ENCODE measurements at regions not wholly inside any gene's neighbourhood (a gene's known extent, or its start where the extent isn't known, plus 50 kb on each side); places are given as distances from the start of the nearest gene placed in this dataset.
"Not testable (repeated sequence)": the region's sequence is repeated elsewhere in the genome, so short reads cannot be mapped to it uniquely, and the experiment has no call there.

DNA sequence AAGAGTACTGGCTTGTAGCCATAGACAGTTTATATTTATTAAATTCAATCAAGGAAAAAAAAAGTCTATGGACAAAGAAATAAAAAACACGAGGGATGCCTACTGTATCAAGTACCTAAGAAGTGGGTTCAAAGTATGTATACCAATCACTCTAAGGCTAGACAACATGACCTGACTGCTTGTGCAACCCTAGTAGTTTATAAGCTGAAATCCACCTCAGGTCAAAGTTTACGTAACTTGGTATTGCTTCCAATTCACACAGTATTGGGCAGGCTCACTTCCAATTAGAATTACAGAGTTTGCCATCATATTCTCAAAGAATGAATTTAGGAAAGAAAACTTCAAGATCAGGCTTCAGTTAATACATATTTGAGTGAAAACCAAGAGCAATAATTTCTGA, 657.8 kb downstream of the DACH1 start:
- TF ChIP-seq TAF1 (IDR thresholded peaks at IDR 0.05; ENCODE audit: low read depth, low read length), result no peak
- TF ChIP-seq POLR2AphosphoS5 (IDR thresholded peaks at IDR 0.05; ENCODE audit: low read depth, low read length), result no peak
- TF ChIP-seq POU2F2 (IDR thresholded peaks at IDR 0.05; ENCODE audit: low read depth, low read length), result no peak
- no peak for TF ChIP-seq SPI1 (IDR thresholded peaks at IDR 0.05; ENCODE audit: low read depth, low read length)
- TF ChIP-seq PAX5 (IDR thresholded peaks at IDR 0.05; ENCODE audit: insufficient read depth, low read length, severe bottlenecking), result no peak
- TF ChIP-seq POLR2A (IDR thresholded peaks at IDR 0.05; ENCODE audit: low read depth, low read length), result no peak
- FAIRE-seq, result no peak
- DNase-seq (ENCODE audit: insufficient read length, low spot score), result no peak

GRCh38 chr13:71184583-71184982, 682.4 kb downstream of the DACH1 start:
- not testable (repeated sequence) for FAIRE-seq

GRCh38 chr13:71183352-71183751, 683.7 kb downstream of the DACH1 start:
- not testable (repeated sequence) for FAIRE-seq; DNase-seq (ENCODE audit: insufficient read length, low spot score)

More at GRCh38 chr13:71184583-71184982, 682.4 kb downstream of the DACH1 start:
- DNase-seq (ENCODE audit: insufficient read length, low spot score), result not testable (repeated sequence)

DNA sequence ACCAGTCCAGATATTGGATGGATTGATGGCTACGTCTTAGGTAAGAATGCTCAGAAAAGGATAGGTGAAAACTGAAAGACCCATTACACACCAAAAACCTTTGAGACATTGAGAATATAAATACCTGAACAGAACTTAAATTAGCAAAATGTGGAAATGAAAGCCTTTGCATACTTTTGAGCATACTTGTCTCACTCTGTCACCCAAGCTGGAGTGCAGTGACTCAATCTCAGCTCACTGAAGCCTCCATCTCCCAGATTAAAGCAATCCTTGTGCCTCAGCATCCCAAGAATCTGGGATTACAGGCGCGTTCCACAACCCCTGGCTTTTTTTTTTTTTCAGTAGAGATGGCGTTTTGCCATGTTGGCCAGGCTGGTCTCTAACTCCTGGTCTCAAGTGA, 695.3 kb downstream of the DACH1 start:
- no peak for FAIRE-seq

DNA sequence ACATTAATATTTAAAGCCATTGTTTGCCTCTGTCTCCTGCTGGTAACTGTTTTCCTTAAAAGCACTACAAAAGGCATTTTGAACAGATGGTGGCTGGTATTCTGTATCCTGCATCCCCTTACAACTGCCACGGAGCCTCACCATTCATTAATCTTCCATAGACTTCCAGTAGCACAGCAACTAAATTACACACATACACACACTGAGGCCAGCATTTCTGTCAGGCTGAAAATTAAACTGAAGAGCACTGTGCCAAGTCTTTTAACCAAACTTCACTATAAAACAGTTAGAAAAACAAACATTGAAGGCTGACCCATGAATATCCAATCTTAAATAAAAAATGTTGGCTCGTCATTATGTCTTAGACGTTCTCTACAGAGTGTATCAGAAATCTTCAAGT, 697.8 kb downstream of the DACH1 start:
- FAIRE-seq (no peak), DNase-seq (ENCODE audit: insufficient read length, low spot score) (no peak)
- TF ChIP-seq POLR2A (IDR thresholded peaks at IDR 0.05; ENCODE audit: low read depth, low read length) (no peak), TAF1 (IDR thresholded peaks at IDR 0.05; ENCODE audit: low read depth, low read length) (no peak), POLR2AphosphoS5 (IDR thresholded peaks at IDR 0.05; ENCODE audit: low read depth, low read length) (no peak), SPI1 (IDR thresholded peaks at IDR 0.05; ENCODE audit: low read depth, low read length) (no peak), POU2F2 (IDR thresholded peaks at IDR 0.05; ENCODE audit: low read depth, low read length) (no peak), PAX5 (IDR thresholded peaks at IDR 0.05; ENCODE audit: insufficient read depth, low read length, severe bottlenecking) (no peak)

More for the DNA sequence above, 695.3 kb downstream of the DACH1 start:
- TF ChIP-seq POLR2AphosphoS5 (IDR thresholded peaks at IDR 0.05; ENCODE audit: low read depth, low read length) (no peak), TAF1 (IDR thresholded peaks at IDR 0.05; ENCODE audit: low read depth, low read length) (no peak), SPI1 (IDR thresholded peaks at IDR 0.05; ENCODE audit: low read depth, low read length) (no peak), POLR2A (IDR thresholded peaks at IDR 0.05; ENCODE audit: low read depth, low read length) (no peak), POU2F2 (IDR thresholded peaks at IDR 0.05; ENCODE audit: low read depth, low read length) (no peak), PAX5 (IDR thresholded peaks at IDR 0.05; ENCODE audit: insufficient read depth, low read length, severe bottlenecking) (no peak)
- no peak for DNase-seq (ENCODE audit: insufficient read length, low spot score)

DNA sequence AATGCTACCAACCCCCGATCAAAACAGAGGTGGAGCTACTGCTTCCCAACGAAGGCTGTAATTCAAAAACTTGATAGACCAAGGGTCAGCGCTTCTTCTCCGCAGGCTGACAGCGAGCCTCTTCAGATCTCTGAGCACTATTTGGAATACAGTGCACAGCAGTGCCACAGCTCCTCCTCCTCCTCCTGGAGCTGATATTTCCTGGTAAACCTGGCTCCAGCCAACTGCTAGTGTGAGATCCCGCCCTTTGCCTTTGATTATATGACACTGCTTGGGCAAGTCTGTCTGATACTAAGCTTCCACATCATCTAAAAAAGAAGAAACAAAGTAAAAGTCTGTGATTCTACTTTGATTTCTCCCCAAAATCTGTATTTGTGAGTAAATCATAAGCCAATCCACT, 710.5 kb downstream of the DACH1 start:
- no peak for TF ChIP-seq POLR2AphosphoS5 (IDR thresholded peaks at IDR 0.05; ENCODE audit: low read depth, low read length)
- TF ChIP-seq TAF1 (IDR thresholded peaks at IDR 0.05; ENCODE audit: low read depth, low read length), result no peak
- TF ChIP-seq POU2F2 (IDR thresholded peaks at IDR 0.05; ENCODE audit: low read depth, low read length), result no peak
- TF ChIP-seq SPI1 (IDR thresholded peaks at IDR 0.05; ENCODE audit: low read depth, low read length), result no peak
- no peak for TF ChIP-seq POLR2A (IDR thresholded peaks at IDR 0.05; ENCODE audit: low read depth, low read length)
- no peak for TF ChIP-seq PAX5 (IDR thresholded peaks at IDR 0.05; ENCODE audit: insufficient read depth, low read length, severe bottlenecking)
- FAIRE-seq, result no peak
- no peak for DNase-seq (ENCODE audit: insufficient read length, low spot score)

- no peak for FAIRE-seq
- TF ChIP-seq PAX5 (IDR thresholded peaks at IDR 0.05; ENCODE audit: insufficient read depth, low read length, severe bottlenecking) (no peak), TAF1 (IDR thresholded peaks at IDR 0.05; ENCODE audit: low read depth, low read length) (no peak), SPI1 (IDR thresholded peaks at IDR 0.05; ENCODE audit: low read depth, low read length) (no peak), POU2F2 (IDR thresholded peaks at IDR 0.05; ENCODE audit: low read depth, low read length) (no peak)
- no peak for DNase-seq (ENCODE audit: insufficient read length, low spot score)
Observed at GRCh38 chr13:71149498-71150363, 717.3 kb downstream of the DACH1 start.

DNA sequence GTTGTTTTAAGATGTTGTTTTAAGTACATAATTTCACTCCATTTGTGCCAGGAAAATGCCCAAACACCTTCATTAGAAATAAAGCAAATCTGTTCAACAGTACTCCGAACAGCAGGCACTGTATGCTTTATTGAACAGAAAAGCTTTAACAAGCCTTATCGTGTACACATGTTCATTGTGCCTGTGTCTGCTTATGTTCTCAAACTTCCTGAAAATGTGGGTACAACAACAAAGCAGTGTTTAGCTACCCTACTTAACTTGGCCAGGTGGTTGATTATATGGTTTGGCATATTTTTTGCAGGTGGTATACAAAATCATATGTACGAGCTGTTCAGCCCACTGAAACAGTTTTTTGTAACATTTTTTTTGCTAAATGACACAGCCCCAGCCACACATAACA, 718.0 kb downstream of the DACH1 start:
- FAIRE-seq (peak; percentile 33), DNase-seq (ENCODE audit: insufficient read length, low spot score) (no peak)
- TF ChIP-seq TAF1 (IDR thresholded peaks at IDR 0.05; ENCODE audit: low read depth, low read length) (no peak), POLR2AphosphoS5 (IDR thresholded peaks at IDR 0.05; ENCODE audit: low read depth, low read length) (no peak), POLR2A (IDR thresholded peaks at IDR 0.05; ENCODE audit: low read depth, low read length) (no peak), SPI1 (IDR thresholded peaks at IDR 0.05; ENCODE audit: low read depth, low read length) (no peak), PAX5 (IDR thresholded peaks at IDR 0.05; ENCODE audit: insufficient read depth, low read length, severe bottlenecking) (no peak), POU2F2 (IDR thresholded peaks at IDR 0.05; ENCODE audit: low read depth, low read length) (no peak)

GRCh38 chr13:71148396-71148795, 718.6 kb downstream of the DACH1 start:
- DNase-seq (ENCODE audit: insufficient read length, low spot score), result no peak
- FAIRE-seq, result no peak
- no peak for TF ChIP-seq TAF1 (IDR thresholded peaks at IDR 0.05; ENCODE audit: low read depth, low read length)
- TF ChIP-seq POLR2A (IDR thresholded peaks at IDR 0.05; ENCODE audit: low read depth, low read length), result no peak

DNA sequence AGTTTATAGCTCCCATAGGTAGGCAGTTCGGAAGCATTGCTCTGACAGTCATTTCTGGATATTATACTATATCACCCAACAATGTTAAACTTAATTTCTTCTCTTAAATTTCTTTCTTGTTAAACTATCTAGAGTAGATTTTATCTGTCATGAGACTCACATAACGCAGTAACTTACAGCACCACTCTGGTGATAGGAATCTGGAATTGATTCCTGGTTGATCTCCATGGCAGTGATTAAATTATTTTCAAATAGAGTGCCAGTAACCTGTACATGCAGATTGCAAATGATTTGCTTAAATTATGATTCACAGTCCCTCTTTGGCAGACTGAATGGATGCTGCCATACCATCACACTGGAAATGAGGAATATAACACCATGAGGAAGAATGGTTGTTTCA, 722.1 kb downstream of the DACH1 start:
- FAIRE-seq, result no peak
- no peak for TF ChIP-seq TAF1 (IDR thresholded peaks at IDR 0.05; ENCODE audit: low read depth, low read length)
- no peak for TF ChIP-seq SPI1 (IDR thresholded peaks at IDR 0.05; ENCODE audit: low read depth, low read length)
- TF ChIP-seq PAX5 (IDR thresholded peaks at IDR 0.05; ENCODE audit: insufficient read depth, low read length, severe bottlenecking), result no peak
- no peak for TF ChIP-seq POU2F2 (IDR thresholded peaks at IDR 0.05; ENCODE audit: low read depth, low read length)
- TF ChIP-seq POLR2A (IDR thresholded peaks at IDR 0.05; ENCODE audit: low read depth, low read length), result no peak
- TF ChIP-seq POLR2AphosphoS5 (IDR thresholded peaks at IDR 0.05; ENCODE audit: low read depth, low read length), result no peak
- no peak for DNase-seq (ENCODE audit: insufficient read length, low spot score)

Measured in GM12891 (cell line).